Activated naive CD8-positive, alpha-beta T cell treated with anti-CD3 and anti-CD28 coated beads, Interleukin-2, amount 50 U/mL, for 24 hours (primary cell): ENCODE measurements at regions not wholly inside any gene's neighbourhood (a gene's known extent, or its start where the extent isn't known, plus 50 kb on each side); places are given as distances from the start of the nearest gene placed in this dataset.
"Not testable (repeated sequence)": the region's sequence is repeated elsewhere in the genome, so short reads cannot be mapped to it uniquely, and the experiment has no call there.

Experiments
- ATAC-seq: fragments of 150-1000 bp; cut with Tn5 transposase; one replicate; pipeline ENCODE4 v1.10.0; 2021
- DNase-seq: peaks from one replicate; pipeline ENCODE4 v3.0.0; 2021
- H3K27ac Mint-ChIP-seq: one replicate; pipeline ENCODE4 v1.8.0; 2021; ENCODE audit warnings: mild to moderate bottlenecking, mixed read lengths
- H3K27me3 Mint-ChIP-seq: one replicate; pipeline ENCODE4 v1.8.0; 2021; ENCODE audit warnings: mixed read lengths
- H3K36me3 Mint-ChIP-seq: one replicate; pipeline ENCODE4 v1.8.0; 2021; ENCODE audit warnings: low read depth, mixed read lengths
- H3K4me1 Mint-ChIP-seq: one replicate; pipeline ENCODE4 v1.8.0; 2021; ENCODE audit warnings: mixed read lengths
- H3K4me3 Mint-ChIP-seq: one replicate; pipeline ENCODE4 v1.8.0; 2021; ENCODE audit warnings: mild to moderate bottlenecking, moderate library complexity, mixed read lengths
- H3K9me3 Mint-ChIP-seq: one replicate; pipeline ENCODE4 v1.8.0; 2021; ENCODE audit warnings: mixed read lengths

DNA sequence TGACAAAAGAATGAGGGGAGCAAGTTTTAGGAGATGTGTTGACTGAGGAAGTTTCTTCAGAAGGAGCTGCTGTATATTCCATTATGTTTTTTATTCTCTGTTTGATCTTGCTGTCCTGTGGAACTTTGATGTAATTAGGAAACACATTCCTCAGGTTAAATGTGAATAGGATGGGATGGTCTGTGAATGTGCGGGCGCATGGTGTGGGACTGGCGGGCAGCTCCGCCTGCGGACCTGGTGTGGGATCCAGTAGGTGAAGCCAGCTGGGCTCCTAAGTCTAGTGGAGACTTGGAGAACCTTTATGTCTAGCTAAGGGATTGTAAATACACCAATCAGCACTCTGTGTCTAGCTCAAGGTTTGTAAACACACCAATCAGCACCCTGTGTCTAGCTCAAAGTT is 344.3 kb downstream of the PTTG2 start:
- peaks cover 23% of the 10 kb centered on the region for H3K9me3 Mint-ChIP-seq
- H3K27ac Mint-ChIP-seq, DNase-seq, H3K4me3 Mint-ChIP-seq, ATAC-seq, H3K27me3 Mint-ChIP-seq, H3K36me3 Mint-ChIP-seq: not testable (repeated sequence)
- peaks cover 39% of the 10 kb centered on the region for H3K4me1 Mint-ChIP-seq

DNA sequence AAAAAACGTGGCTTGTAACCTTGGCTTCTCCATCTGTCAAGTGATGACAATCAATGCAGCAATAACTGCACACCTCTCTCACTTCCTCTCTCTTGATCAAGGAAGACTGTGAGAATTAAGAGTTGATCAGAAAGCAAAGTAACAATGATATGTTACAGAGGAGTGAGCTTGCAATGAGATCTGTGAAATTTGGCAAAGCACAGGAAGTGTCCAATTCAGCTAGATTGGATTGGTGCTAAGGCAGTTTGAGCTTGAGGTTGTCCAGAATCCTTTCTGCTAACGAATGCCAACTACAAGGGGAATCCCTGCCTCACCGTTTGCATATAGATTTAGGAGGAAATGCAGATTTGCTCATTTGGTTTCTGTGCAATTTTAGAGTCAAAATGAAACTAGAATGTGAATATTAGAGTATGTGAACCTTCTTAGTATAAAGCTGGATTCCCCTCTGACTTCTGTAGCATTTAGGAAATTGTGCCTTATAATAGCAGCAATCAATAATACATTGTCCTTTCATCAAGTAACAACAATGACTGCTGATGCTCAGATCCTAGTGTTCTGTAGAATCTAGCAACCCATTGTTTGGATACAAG is 346.4 kb downstream of the PTTG2 start:
- H3K9me3 Mint-ChIP-seq, result peaks cover 8% of the 10 kb centered on the region
- peak overlapping the region; percentile 61 for H3K27ac Mint-ChIP-seq
- DNase-seq (no peak), ATAC-seq (peak; percentile 63)
- H3K36me3 Mint-ChIP-seq, result peaks cover 8% of the 10 kb centered on the region
- peak overlapping the region; percentile 37 for H3K4me3 Mint-ChIP-seq
- H3K4me1 Mint-ChIP-seq, result peaks cover 60% of the 10 kb centered on the region
- H3K27me3 Mint-ChIP-seq, result peaks cover 4% of the 10 kb centered on the region

DNA sequence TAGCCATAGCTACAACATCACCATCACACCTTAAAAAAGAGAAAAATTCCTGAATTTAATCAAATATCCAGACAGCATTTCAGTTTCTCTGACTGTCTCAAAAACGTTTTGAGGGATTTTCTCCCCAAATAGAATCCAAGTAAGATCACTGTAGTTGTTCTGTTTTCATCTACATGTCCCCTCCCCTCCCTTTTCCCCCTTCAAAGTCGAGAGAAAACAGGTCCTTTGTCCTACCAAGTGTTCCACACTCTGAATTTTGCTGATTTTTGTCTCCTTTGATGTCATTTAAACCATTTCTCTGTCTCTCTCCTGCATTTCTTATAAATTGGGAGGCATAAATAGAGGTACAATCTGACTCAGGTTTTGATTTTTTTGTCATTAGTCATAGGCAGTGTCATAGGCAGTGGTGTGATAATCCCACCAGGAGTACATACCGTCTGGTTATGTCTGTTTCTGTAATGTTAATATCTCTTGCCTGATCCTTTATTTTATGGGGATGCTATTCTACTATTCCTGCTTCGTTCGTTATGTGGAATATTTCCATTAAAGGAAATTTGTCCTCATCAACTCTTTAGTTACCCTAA is 348.6 kb downstream of the PTTG2 start:
- no peak for DNase-seq
- peaks cover 4% of the 10 kb centered on the region for H3K9me3 Mint-ChIP-seq
- ATAC-seq, result no peak
- no peak overlapping the region for H3K4me3 Mint-ChIP-seq
- peaks cover 1% of the 10 kb centered on the region for H3K36me3 Mint-ChIP-seq
- peak overlapping the region; percentile 53 for H3K27ac Mint-ChIP-seq
- H3K27me3 Mint-ChIP-seq, result peaks cover 4% of the 10 kb centered on the region
- H3K4me1 Mint-ChIP-seq, result peaks cover 70% of the 10 kb centered on the region

DNA sequence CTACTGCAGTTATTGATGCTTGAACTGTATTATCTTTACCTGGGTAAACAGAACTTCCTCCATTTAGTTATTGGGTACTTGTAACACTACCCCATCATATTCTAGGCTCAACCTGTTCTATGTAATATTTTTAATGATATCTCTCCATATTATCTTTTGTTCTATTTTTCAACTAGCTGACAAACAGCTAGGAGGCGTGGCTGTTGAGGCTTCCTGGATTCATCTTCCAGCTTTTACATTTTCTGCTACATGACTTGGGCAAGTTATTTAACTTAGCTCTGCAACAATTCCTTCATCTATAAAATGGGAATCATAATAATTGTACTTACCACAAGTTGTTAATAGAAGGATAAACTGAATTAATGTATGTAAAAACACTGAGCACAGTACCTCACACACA is 349.3 kb downstream of the PTTG2 start:
- peaks cover 4% of the 10 kb centered on the region for H3K9me3 Mint-ChIP-seq
- peaks cover 76% of the 10 kb centered on the region for H3K4me1 Mint-ChIP-seq
- peaks cover 4% of the 10 kb centered on the region for H3K27me3 Mint-ChIP-seq
- DNase-seq (no peak), ATAC-seq (no peak)
- H3K27ac Mint-ChIP-seq, result no peak overlapping the region
- no peak overlapping the region for H3K4me3 Mint-ChIP-seq
- peaks cover 1% of the 10 kb centered on the region for H3K36me3 Mint-ChIP-seq

DNA sequence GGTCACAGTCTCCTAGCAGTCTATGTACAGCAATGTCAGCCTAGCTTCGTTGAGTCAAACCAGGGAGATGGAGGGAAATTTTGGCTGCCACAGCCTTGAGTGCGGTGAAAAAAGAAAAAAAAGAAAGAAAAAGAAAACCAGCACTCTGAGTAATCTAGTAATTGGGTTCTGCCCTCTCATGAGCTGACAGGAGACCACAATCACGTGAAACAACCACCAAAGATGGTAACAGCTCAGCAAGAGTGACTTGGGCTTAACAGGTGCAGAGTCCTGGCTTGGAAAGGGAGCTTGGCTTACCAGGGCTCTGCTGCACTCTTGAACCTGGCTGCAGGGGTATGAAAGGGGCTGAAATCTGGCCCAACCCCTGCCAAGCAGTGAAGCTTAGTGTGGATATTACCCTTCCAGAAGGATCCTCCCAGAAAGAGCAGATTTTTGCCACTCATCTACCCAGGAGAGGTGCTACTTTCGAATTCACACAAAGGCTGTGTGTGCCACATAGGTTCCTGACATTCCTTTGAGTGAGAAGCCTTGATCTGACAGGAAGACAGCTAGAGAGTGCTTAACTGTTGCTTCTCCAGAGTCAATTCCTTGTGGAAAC is 350.3 kb downstream of the PTTG2 start:
- Mint-ChIP-seq H3K27ac (peak overlapping the region; percentile 89), H3K9me3 (peaks cover 4% of the 10 kb centered on the region), H3K27me3 (peaks cover 4% of the 10 kb centered on the region), H3K36me3 (peaks cover 1% of the 10 kb centered on the region), H3K4me3 (peak overlapping the region; percentile 45), H3K4me1 (peaks cover 74% of the 10 kb centered on the region)
- DNase-seq (peak; percentile 57), ATAC-seq (peak; percentile 91)

DNA sequence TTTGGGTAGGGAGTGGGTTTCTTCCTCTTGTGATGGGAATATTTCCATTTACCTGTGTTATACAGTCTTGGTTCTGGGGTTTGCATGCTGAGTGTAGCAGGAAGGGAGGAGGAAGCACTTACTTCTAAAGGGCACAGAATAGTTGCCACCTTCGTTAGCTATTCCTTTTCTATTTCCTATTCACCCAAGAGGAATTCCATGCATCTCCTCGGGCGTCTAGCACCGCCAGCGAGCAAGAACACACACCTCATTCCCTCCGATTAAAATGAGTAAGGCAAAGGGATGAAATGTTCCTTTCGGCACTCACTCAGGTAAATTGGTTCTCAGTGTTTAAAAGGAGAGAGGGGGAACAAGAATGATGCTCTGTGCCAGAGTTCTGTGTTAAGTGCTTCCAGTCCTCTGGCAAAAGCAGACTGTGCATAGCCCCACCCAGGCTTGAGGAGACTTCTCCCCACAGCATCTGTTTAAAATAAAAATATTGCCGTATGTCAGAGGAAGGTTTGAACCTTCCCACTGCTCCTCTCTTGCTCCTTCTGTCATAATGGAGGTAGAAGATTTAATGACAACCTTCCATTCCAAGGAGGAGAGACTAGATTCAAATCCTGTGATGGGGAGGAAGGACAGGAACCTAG is 351.4 kb downstream of the PTTG2 start:
- H3K9me3 Mint-ChIP-seq, result peaks cover 4% of the 10 kb centered on the region
- ATAC-seq (no peak), DNase-seq (no peak)
- no peak overlapping the region for H3K4me3 Mint-ChIP-seq
- peaks cover 1% of the 10 kb centered on the region for H3K36me3 Mint-ChIP-seq
- peaks cover 66% of the 10 kb centered on the region for H3K4me1 Mint-ChIP-seq
- no peak overlapping the region for H3K27ac Mint-ChIP-seq
- H3K27me3 Mint-ChIP-seq, result peaks cover 6% of the 10 kb centered on the region

DNA sequence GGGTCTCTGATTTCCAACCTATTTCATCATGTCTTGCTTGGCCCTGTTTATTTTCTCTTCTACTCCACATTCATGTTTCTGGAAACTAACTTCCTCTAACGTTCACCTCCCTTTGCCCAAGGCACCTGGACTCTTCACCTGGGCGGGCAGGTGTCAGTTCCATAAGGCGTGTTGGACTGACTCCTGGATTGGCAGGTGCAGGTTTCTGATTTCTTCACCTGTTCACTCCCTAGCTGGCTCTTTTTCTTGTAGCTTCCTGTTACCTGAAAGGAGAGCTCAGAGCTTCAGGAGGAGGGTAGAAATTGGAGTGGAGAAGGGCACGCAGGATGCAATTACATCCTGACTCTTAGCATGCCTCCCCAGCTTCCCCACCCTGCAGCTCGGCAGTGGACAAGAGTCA is 350.8 kb upstream of the KLF3 start:
- Mint-ChIP-seq H3K9me3 (peaks cover 4% of the 10 kb centered on the region), H3K4me1 (peaks cover 53% of the 10 kb centered on the region)

DNA sequence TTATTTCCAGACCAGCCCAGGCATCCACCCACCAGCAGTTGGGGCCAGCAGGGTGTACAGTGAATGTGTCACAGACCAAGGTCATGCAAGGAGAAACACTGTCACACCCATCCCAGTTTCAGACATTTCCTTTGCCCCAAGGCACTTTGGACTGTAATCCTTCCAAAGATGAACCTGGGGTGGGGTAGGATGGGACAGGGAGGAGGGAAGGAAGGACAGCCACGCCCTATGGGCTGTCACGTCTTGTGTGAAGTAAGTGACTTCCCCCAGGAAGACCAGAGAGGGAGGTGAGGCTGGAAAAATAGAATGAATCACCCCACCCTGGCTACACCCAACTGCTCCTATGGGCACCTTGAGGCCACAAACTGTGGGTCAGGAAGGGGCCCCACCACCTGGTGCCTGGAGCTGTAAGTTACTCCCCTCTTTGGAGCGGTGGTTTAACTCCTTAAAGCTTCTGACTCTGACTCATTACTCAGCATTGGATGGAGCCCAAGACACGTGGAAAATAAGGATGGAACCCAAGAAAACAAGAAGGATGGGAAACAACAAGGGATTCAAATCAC is 349.9 kb upstream of the KLF3 start:
- Mint-ChIP-seq H3K4me1 (peaks cover 53% of the 10 kb centered on the region), H3K4me3 (no peak overlapping the region), H3K36me3 (peaks cover 1% of the 10 kb centered on the region), H3K27me3 (peaks cover 4% of the 10 kb centered on the region), H3K9me3 (peaks cover 4% of the 10 kb centered on the region), H3K27ac (no peak overlapping the region)
- DNase-seq (no peak), ATAC-seq (no peak)

More for the DNA sequence above, 350.8 kb upstream of the KLF3 start:
- no peak overlapping the region for H3K27ac Mint-ChIP-seq
- H3K36me3 Mint-ChIP-seq, result peaks cover 1% of the 10 kb centered on the region
- peaks cover 6% of the 10 kb centered on the region for H3K27me3 Mint-ChIP-seq
- H3K4me3 Mint-ChIP-seq, result no peak overlapping the region
- DNase-seq (no peak), ATAC-seq (no peak)

DNA sequence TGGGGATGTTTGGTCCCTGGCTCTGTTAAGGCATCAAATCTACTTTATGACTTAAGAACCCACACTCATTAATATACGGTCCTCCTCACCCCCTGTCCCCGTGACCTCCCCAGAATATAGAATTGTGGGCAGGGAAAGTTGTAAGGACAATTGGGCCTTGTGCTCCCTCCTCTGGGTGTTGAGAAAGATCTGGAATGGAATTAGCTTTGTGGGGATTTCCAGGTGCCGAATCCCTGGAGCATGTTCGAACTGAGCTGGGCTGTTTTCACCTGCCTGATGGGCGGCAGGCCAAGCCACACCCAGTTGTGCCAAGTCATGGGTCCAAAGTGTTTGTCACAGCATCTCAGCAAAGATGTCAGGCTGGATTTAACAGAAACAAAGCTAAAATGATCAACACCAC is 349.3 kb upstream of the KLF3 start:
- H3K4me1 Mint-ChIP-seq, result peaks cover 53% of the 10 kb centered on the region

DNA sequence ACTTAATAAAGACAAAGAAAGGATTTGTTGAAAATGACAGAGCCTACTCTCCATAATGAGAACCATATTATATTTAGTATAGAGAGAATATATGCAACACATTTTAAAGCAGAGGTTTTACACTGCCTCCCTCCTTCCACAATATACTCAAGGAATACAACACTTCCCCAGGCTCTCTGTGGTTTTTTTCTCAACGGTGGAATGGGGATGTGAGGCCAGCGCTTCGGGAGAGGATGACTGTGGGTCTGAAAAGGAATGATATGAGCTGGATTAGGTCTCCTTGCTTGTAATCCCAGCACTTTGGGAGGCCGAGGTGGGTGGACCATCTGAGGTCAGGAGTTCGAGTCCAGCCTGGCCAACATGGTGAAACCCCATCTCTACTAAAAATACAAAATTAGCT is 348.7 kb upstream of the KLF3 start:
- ATAC-seq (no peak), DNase-seq (no peak)
- Mint-ChIP-seq H3K27ac (no peak overlapping the region), H3K4me3 (no peak overlapping the region), H3K4me1 (peaks cover 53% of the 10 kb centered on the region), H3K36me3 (peaks cover 1% of the 10 kb centered on the region), H3K9me3 (peaks cover 4% of the 10 kb centered on the region), H3K27me3 (peaks cover 4% of the 10 kb centered on the region)

More for the DNA sequence above, 349.3 kb upstream of the KLF3 start:
- DNase-seq, result no peak
- H3K36me3 Mint-ChIP-seq, result peaks cover 1% of the 10 kb centered on the region
- no peak for ATAC-seq
- H3K9me3 Mint-ChIP-seq, result peaks cover 4% of the 10 kb centered on the region
- H3K4me3 Mint-ChIP-seq, result no peak overlapping the region
- peaks cover 4% of the 10 kb centered on the region for H3K27me3 Mint-ChIP-seq
- H3K27ac Mint-ChIP-seq, result no peak overlapping the region

DNA sequence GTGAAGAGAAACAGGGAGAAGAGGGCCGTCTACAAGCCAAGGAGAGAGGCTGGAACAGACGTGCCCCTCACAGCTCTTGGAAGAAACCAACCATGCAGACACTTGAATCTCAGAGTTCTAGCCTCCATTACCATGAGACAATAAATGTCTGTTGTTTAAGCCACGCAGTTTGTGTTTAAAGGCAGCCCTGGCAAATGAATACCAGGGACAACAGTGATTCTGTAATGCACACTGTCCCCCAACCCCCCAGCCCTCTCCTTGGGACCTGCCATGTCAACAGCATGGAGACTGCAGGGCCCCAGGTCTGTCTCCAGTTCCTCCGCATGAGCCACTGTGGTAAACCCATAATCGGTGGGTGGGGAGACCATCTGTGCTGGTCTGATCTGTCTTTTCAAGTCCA is 348.0 kb upstream of the KLF3 start:
- ATAC-seq, result no peak
- no peak for DNase-seq
- peaks cover 4% of the 10 kb centered on the region for H3K9me3 Mint-ChIP-seq
- no peak overlapping the region for H3K27ac Mint-ChIP-seq
- H3K4me1 Mint-ChIP-seq, result peaks cover 52% of the 10 kb centered on the region
- no peak overlapping the region for H3K4me3 Mint-ChIP-seq
- H3K27me3 Mint-ChIP-seq, result peaks cover 2% of the 10 kb centered on the region
- no peaks in the 10 kb centered on the region for H3K36me3 Mint-ChIP-seq

DNA sequence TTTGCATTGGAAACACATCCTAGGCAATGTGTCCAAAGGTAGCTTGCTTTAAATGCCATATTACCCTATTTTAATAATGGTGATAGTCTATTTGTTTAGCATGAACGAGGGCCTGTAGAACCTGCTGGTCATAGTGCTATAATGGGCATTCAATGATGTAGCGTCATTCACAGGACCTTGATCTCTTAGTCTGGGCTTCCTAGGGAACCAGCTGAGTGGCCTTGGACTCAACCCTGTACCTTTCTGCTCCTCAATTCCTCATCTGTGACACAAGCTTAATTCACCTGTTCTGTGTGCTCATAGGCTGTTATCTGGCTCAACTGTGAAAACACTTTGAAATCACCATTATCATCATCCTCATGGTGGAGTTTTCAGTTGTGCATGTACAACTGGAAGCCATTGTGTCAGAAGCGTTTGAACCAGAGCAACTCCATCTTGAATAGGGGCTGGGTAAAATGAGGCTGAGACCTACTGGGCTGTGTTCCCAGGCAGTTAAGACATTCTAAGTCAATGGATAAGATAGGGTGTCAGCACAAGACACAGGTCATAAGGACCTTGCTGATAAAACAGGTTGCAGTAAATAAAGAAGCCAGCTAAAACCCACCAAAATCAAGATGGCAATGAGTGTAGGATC is 346.8 kb upstream of the KLF3 start:
- H3K4me3 Mint-ChIP-seq, result no peak overlapping the region

DNA sequence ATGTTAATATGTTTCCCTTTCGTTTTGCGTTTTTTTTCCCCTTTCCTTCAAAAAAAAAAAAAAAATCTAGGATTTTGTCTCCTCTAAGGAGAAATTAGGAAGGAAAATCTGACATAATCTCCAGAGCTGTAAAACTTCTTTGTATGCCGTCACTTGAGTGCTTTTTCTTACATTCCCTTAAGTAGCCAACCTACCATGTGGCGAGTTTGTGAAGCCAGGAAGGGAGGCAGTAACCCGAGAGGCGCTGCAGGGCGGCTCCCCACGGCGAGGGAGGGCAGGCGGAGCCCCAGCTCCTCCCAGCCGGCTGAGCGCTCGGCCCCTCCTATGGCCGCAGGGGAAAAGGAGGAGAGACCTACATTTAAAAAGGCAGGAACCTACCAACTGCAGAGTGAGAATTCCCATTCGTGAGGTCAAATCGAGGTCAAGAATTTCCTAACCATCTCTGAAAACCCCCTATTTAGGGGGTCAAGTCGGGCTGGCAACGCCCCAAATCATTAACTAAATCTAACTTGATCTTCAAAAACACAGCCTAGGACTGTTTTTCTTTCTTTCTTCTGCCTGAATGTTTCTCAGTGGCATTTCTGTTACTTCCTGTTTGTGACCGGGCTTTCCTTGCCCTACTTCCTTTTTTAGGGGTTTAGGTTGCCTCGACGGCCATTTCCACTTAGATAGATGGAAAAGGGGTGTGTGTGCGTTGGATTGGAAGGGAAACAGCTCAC is 345.1 kb upstream of the KLF3 start:
- Mint-ChIP-seq H3K27me3 (peaks cover 2% of the 10 kb centered on the region), H3K9me3 (no peaks in the 10 kb centered on the region), H3K4me3 (peak overlapping the region; percentile 71), H3K4me1 (peaks cover 40% of the 10 kb centered on the region), H3K36me3 (no peaks in the 10 kb centered on the region), H3K27ac (peak overlapping the region; percentile 81)
- ATAC-seq (peak; percentile 92), DNase-seq (peak; percentile 74)

More for the DNA sequence above, 346.8 kb upstream of the KLF3 start:
- Mint-ChIP-seq H3K27ac (no peak overlapping the region), H3K4me1 (peaks cover 41% of the 10 kb centered on the region), H3K9me3 (peaks cover 2% of the 10 kb centered on the region), H3K36me3 (no peaks in the 10 kb centered on the region), H3K27me3 (peaks cover 2% of the 10 kb centered on the region)
- DNase-seq (no peak), ATAC-seq (no peak)
